ENCODE measurements at regions not wholly inside any gene's neighbourhood (a gene's known extent, or its start where the extent isn't known, plus 50 kb on each side); places are given as distances from the start of the nearest gene placed in this dataset.

DNA sequence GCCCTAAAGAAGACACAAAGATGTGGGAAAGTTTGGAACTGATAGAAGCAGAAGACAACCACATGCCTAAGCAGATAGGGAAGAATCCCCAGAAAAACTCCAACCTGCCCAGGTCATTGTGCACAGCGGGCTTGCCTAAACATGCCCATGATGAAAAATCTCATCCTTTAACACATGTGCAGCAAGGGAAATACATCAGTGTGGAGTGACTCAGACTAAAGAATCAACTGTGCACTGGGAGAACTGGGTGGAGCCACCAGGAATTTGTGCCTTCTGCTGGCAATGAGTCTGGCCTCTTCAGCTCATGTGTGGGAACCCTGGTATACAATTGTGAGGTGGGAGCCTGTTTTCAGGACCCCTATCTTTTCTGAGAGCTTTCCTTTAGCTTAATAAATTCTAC is 398.5 kb downstream of the FSCB start:
- H2AFZ ChIP-seq (ENCODE audit: low read depth), result no peak overlapping the region
- no peak overlapping the region for H3K27ac ChIP-seq
- no peaks in the 10 kb centered on the region for H4K20me1 ChIP-seq (ENCODE audit: insufficient read depth)
- no peak overlapping the region for H3K4me2 ChIP-seq
- H3K36me3 ChIP-seq (ENCODE audit: insufficient read depth), result no peaks in the 10 kb centered on the region
- H3K4me3 ChIP-seq (IDR thresholded peaks at IDR 0.05; ENCODE audit: insufficient read depth, low read depth, low read length), result no peak overlapping the region
- TF ChIP-seq, protein P1, sequence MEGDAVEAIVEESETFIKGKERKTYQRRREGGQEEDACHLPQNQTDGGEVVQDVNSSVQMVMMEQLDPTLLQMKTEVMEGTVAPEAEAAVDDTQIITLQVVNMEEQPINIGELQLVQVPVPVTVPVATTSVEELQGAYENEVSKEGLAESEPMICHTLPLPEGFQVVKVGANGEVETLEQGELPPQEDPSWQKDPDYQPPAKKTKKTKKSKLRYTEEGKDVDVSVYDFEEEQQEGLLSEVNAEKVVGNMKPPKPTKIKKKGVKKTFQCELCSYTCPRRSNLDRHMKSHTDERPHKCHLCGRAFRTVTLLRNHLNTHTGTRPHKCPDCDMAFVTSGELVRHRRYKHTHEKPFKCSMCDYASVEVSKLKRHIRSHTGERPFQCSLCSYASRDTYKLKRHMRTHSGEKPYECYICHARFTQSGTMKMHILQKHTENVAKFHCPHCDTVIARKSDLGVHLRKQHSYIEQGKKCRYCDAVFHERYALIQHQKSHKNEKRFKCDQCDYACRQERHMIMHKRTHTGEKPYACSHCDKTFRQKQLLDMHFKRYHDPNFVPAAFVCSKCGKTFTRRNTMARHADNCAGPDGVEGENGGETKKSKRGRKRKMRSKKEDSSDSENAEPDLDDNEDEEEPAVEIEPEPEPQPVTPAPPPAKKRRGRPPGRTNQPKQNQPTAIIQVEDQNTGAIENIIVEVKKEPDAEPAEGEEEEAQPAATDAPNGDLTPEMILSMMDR (conservative IDR thresholded peaks at IDR 0.05; ENCODE audit: low read depth, low read length), result no peak
- H3K4me1 ChIP-seq (ENCODE audit: low read depth, poor library complexity, severe bottlenecking), result no peaks in the 10 kb centered on the region
- H3K9ac ChIP-seq, result no peak overlapping the region
- H3K27me3 ChIP-seq (ENCODE audit: insufficient read depth, low read depth), result no peaks in the 10 kb centered on the region
- no peaks in the 10 kb centered on the region for H3K79me2 ChIP-seq (ENCODE audit: insufficient read depth, low read depth)

DNA sequence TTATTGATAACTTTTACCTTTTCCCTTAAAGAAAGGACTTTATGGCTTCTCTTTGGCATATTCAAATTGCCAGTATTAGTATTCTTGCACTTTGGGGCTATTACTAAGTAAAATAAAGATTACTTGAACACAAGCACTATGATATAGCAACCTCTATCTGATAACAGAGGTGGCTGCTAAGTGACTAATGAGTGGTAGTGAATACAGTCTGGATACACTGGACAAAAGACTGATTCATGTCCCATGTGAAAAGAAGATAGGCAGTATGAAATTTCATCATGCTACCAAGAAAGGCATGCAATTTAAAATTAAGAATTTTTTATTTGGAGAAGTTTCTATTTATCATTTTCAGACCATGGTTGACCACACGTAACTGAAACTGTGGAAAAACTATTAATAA is 399.9 kb downstream of the FSCB start:
- no peaks in the 10 kb centered on the region for H3K36me3 ChIP-seq (ENCODE audit: insufficient read depth)
- no peaks in the 10 kb centered on the region for H3K79me2 ChIP-seq (ENCODE audit: insufficient read depth, low read depth)
- TF ChIP-seq, protein P1 (conservative IDR thresholded peaks at IDR 0.05; ENCODE audit: low read depth, low read length), result no peak
- H3K9ac ChIP-seq, result no peak overlapping the region
- no peaks in the 10 kb centered on the region for H4K20me1 ChIP-seq (ENCODE audit: insufficient read depth)
- no peak overlapping the region for H2AFZ ChIP-seq (ENCODE audit: low read depth)
- H3K4me1 ChIP-seq (ENCODE audit: low read depth, poor library complexity, severe bottlenecking), result no peaks in the 10 kb centered on the region
- no peak overlapping the region for H3K27ac ChIP-seq
- H3K27me3 ChIP-seq (ENCODE audit: insufficient read depth, low read depth), result no peaks in the 10 kb centered on the region
- H3K4me3 ChIP-seq (IDR thresholded peaks at IDR 0.05; ENCODE audit: insufficient read depth, low read depth, low read length), result no peak overlapping the region
- no peak overlapping the region for H3K4me2 ChIP-seq

DNA sequence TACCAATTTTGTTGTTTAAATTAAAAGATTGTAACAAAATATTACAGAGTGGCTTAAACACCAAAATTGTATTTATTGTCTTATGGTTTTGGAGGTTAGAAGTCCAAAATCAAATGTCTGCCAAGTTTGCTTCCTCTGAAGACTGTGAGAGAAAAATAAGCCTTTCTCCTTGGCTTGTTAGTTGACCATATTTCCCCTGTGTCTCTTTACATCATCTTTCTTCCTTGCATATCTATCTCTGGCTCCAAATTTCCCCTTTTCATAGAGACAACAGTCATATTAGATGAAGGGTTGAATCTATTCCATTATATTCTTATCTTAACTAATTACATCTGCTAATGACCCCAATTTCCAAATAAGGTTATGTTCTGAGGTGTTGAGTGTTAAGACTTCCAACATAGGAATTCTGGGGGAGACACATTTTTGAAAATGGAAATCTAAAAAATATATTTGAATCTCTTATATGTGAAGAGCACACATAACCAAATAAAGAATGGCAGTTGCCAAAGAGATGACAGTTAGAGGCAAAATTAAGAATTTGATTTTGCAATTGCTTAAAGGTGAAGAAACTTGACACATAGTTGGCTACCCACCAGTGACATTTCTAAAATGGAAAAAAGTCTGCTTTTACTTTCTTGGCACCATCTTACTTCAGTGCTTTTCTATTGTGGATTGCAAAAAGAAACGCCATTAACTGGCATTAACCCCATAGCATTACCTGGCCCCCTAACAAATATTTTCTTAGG is 407.2 kb downstream of the FSCB start:
- no peak overlapping the region for H3K9ac ChIP-seq
- no peak overlapping the region for H2AFZ ChIP-seq (ENCODE audit: low read depth)
- TF ChIP-seq, protein P1 (conservative IDR thresholded peaks at IDR 0.05; ENCODE audit: low read depth, low read length), result no peak
- H3K79me2 ChIP-seq (ENCODE audit: insufficient read depth, low read depth), result no peaks in the 10 kb centered on the region
- H3K27ac ChIP-seq, result no peak overlapping the region
- H4K20me1 ChIP-seq (ENCODE audit: insufficient read depth), result no peaks in the 10 kb centered on the region
- no peak overlapping the region for H3K4me3 ChIP-seq (IDR thresholded peaks at IDR 0.05; ENCODE audit: insufficient read depth, low read depth, low read length)
- H3K4me2 ChIP-seq, result no peak overlapping the region
- no peaks in the 10 kb centered on the region for H3K36me3 ChIP-seq (ENCODE audit: insufficient read depth)
- no peaks in the 10 kb centered on the region for H3K27me3 ChIP-seq (ENCODE audit: insufficient read depth, low read depth)
- no peaks in the 10 kb centered on the region for H3K4me1 ChIP-seq (ENCODE audit: low read depth, poor library complexity, severe bottlenecking)

DNA sequence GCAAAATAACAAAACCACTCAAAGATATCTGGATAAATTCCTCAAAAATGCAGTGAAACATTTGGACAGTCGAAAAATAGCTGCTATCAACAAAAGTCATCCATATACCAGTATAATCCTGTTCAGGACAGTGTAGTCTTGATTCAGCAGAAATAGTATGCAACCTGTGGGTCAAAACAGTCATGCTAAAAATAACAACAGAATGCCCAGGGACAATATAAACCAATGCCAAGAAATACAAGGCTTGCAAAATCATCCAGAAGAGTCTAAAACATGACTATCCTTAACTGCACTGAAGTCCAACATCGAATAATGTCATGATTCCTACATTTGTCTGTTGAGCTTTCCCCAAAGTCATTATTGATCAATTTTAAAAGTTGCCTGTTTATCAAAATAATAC is 425.9 kb downstream of the FSCB start:
- Histone ChIP-seq H3K27me3 (ENCODE audit: insufficient read depth, low read depth) (no peaks in the 10 kb centered on the region), H3K9ac (no peak overlapping the region), H3K4me2 (no peak overlapping the region), H4K20me1 (ENCODE audit: insufficient read depth) (no peaks in the 10 kb centered on the region), H3K36me3 (ENCODE audit: insufficient read depth) (no peaks in the 10 kb centered on the region), H3K4me3 (IDR thresholded peaks at IDR 0.05; ENCODE audit: insufficient read depth, low read depth, low read length) (no peak overlapping the region), H3K27ac (no peak overlapping the region), H3K79me2 (ENCODE audit: insufficient read depth, low read depth) (no peaks in the 10 kb centered on the region), H3K4me1 (ENCODE audit: low read depth, poor library complexity, severe bottlenecking) (no peaks in the 10 kb centered on the region), H2AFZ (ENCODE audit: low read depth) (no peak overlapping the region)
- TF ChIP-seq, protein P1 (conservative IDR thresholded peaks at IDR 0.05; ENCODE audit: low read depth, low read length), result no peak

All from KMS-11 (cell line).